HG03439 (cell line): ENCODE measurements at regions not wholly inside any gene's neighbourhood (a gene's known extent, or its start where the extent isn't known, plus 50 kb on each side); places are given as distances from the start of the nearest gene placed in this dataset.

ENCODE experiments used
- ATAC-seq: cut with Tn5 transposase; IDR thresholded peaks from one replicate; pipeline ENCODE4 v1.9.1; 2021; ENCODE audit warnings: mild to moderate bottlenecking, moderate library complexity; ENCODE audit not compliant: unreplicated experiment

DNA sequence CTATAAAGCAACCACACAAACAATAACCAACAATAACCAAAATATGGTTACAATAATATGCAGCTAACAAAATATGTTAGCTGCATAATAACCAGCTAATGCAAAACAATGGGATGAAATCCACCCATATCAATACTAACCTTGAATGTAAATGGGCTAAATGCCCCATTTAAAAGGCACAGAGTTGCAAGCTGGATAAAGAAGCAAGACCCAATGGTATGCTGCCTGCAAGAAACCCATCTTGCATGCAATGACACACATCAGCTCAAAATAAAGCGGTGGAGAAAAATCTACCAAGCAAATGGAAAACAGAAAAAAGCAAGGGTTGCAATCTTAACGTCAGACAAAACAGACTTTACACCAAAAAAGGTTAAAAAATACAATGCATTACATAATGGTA lies 316.5 kb upstream of the NR5A2 start:
- no peak for ATAC-seq

DNA sequence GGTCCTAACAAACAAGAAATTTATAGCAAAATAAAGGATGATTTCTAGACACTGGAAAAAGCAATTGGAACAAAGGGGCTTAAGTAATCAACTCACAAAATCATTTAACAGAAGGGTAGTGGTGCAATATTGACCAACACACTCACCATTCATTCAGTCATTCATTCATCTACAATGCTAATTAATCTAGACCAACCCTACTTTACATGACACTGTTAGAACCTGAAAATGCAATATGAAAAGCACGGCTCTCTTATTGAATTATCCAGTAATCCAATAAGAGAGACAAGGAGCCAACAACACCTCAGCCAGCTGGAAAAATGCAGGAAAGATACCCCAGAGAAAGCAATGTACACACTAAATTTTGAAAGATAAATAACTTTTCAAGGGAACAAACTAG lies 310.8 kb upstream of the NR5A2 start:
- no peak for ATAC-seq

DNA sequence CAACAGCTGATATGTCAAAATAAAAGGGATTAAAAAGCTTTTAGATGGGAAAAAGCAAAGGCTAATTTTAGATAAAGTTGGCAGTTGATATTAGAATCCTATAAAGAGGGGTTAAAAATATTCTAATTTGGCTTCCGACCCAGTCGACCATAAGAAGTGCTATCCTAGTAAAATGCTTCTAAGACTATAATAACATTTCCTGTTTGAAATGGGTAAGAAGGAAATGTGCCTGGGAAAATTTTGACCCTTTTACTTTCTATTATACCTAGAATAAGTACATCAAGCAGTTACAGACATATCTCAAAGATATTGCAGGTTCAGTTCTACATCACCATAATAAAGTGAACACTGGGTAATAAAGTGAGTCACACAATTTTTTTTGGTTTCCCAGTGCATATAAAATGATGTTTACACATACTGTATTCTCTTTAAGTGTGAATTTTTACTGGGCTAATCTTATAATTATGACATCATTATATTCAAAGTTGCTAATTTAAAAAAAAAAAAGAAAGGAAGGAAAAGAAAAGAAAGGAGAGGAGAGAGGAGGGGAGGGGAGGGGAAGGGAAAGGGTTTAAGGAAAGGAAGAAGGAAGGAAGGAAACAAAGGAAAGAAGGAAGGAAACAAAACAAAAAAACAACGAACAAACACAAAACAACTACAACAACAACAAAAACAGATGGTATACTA lies 308.2 kb upstream of the NR5A2 start:
- ATAC-seq: no peak

DNA sequence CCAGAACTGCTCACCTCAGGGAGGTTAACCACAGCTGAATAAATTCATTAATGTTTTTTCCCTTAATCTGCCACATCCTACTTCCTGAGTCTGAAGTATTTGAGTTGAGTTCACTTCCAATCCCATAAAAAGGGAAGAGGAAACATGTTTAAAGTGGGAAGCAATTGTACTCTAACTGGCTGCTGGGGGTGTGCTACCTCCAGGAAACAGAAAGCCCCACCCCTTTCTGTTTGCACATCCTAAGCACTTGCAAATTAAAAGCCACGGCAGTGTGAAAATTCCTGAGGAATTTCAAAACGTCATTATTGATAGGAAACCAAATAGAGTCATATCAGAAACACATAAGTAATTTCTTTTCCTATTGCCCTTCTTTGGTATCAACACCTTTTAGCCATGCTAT lies 307.0 kb upstream of the NR5A2 start:
- no peak for ATAC-seq

DNA sequence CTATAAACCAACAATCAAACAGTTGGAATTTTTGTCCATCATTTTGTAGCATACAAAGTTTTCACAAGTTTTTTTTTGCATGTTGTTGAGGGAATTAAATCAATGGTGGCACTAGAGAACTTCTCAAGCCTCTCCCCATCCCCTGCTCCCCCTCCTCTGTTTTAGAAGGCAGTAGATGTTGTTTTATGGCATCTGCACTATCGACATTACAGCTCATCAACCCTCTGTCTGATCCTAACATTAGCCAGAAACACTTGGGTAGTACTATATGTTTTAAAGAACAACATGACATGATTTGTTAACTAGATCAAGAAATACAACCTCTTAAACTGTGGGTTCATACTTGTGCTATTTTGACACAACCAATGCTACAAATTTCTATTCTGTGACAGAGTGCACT lies 306.5 kb upstream of the NR5A2 start:
- no peak for ATAC-seq

DNA sequence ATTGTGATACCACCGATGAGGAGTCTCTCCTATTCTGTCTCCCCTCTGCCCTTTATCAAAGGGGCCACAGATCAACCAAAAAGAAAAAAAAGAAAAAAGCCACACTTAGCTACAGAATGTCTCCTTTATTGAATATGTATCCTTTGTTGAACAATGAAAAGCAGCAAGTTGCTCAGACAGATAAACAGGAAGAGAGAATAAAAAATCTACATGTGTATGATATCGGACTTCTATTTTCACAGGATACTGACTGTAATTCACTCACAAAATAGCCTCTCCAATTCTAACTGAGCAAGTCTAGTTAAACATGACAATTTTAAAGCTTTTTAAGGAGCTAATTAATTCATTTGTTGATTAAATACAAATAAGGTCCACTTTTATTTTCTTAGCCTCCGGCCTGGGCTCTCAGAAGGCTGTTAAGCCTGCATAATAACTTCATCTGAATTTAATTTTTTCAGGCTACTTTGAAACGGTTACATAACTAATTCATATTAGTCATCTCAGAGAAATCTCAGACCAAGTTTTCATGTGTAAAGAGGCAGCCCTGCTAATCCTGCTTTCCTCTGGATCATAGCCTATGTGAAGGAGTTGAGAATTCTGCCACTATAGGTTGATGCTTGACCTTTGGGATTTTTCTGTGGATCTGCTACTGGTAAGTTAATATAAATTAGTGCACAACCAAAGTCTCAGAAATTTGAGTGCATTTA lies 304.1 kb upstream of the NR5A2 start:
- no peak for ATAC-seq

DNA sequence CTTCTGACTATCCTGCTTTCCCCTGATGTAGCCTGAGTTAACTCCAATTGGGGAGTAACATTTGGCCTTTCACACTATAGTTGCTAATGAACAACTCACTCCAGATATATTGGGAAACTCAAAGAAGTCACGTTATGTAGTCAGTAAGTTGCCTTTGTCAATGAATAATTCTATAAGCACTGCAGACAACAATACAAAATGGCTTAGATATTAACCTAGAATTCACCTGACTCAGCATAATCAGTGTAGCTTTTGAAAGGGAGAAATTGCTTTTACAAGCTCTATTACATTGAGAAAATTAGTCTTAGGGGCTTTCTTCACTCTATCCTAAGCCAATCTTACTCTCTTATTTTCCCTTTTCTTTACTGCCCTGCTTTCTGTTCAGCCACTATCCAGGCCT lies 303.5 kb upstream of the NR5A2 start:
- ATAC-seq: no peak

DNA sequence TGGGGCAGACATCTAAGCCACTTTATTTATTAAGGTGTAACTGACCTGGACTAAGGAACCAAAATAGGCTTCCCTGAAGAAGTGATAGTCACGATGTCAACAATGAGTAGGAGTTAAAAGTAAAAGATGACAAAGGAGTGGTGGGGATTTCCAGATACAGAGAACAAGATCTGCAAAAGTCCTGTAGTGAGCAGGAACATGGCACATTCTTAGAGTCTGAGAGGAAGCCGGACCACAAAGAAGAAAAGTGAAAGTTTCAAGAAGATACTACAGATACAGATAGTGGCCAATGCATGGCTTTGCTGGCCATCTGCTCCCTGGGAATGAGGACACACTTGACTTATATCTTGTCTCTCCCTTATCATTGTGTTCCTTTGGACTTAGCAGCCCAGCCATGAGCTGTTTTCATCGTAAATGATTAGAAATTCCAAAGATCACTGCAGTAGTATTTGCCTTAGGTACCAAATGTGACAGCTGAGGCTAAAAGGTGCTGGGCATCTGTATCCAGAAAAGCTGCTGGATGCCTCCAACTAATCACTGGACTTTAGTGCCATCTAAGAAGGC lies 302.4 kb upstream of the NR5A2 start:
- ATAC-seq: no peak

DNA sequence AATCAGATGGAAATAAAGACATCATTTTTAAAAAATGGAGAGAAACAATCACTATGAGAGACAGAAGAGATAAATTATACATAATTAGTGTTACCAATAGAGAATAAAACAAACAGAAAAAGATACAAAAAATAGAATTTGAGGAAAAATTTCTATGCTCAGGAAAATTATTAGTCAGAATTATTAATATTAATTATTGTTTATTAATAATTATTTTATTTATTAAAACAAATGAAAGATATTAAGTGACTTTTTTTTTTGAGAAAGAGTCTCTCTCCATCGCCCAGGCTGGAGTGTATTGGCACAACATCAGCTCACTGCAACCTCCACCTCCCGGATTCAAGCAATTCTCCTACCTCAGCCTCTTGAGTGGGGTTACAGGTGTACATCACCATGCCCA lies 299.8 kb upstream of the NR5A2 start:
- ATAC-seq: no peak

DNA sequence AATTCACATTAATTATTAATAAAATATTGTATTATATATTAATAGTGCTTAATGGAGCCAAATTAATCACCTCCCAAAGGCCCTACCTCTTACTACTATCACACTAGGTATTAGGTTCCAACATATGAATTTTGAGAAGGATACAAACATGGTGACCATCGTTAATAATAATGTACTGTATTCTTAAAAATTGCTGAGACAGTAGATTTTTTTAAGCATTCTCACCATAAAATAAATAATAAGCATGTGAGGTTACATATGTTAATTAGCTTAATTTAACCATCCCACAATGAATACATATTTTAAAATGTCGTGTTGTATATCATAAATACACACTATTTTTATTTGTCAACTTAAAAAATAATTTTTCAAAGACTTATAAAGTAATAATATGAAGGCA lies 299.2 kb upstream of the NR5A2 start:
- no peak for ATAC-seq

DNA sequence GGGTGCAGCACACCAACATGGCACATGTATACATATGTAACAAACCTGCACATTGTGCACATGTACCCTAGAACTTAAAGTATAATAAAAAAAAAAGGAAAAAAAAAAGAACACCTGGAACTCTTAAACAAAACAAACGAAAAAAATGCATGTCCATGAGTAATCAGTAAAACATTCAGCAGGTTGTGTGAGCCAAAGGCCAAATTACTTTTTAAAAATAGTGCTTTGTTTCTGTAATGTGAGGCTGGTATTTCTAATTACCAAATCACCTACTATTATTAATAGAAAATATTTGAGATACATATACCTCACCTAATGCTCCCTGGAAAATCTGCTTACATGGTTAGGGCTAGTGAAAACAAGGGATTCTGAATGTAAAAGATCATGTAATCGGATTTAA lies 294.4 kb upstream of the NR5A2 start:
- ATAC-seq: no peak

DNA sequence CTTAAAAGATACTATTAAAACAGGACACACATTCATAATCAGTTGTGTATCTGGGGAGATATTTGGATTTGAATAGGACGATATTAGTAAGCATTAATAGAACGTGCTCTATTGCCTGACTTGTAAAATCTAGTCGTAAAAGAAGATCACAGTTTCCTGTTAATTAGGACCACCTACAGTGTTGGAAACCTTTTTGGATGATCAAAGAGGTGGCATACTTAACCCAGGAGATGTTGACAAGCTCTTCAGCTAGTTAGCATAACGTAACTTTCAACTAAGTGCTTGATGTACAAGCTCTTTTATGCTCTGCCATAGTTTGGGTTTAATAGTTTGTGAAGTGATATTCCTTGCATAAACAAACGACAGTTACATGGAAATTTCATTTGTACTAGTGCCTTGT lies 293.3 kb upstream of the NR5A2 start:
- ATAC-seq: no peak

DNA sequence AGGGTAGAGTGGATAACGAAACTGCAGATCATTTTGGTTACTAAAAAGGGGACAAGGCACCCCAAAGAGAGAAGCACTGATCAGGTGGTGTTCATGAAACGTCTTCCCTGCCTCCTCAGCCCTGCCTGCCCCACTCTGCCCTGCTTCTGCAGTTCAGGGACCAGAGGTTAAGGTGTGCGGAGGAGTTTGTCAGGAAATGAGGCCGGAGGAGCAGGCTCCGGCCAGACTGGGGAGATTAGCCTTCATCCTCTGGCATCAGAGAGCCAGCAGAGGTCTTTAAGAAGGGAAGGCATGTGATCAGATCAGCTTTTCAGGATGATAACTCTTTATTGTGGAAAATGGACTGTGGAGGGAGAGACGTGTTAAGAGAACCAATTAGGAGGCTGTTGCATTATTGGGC lies 291.9 kb upstream of the NR5A2 start:
- no peak for ATAC-seq

DNA sequence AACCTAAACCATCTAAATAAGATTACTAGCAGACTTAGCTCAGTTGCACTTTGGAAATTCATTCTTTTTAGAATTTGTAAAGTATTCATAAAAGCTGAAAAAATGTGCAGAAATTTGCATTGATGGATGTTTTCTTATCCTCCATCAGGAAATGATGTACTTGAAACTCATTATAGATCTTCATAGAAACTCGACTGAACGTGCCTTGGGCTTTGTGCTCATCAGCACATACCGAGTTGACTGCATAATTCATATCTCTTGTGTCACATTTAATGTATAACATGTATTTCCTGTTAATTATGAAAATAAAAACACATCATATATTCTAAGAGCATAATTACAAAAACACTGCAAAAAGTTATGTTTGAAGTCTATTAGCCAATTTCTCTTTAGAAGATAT lies 290.9 kb upstream of the NR5A2 start:
- no peak for ATAC-seq

DNA sequence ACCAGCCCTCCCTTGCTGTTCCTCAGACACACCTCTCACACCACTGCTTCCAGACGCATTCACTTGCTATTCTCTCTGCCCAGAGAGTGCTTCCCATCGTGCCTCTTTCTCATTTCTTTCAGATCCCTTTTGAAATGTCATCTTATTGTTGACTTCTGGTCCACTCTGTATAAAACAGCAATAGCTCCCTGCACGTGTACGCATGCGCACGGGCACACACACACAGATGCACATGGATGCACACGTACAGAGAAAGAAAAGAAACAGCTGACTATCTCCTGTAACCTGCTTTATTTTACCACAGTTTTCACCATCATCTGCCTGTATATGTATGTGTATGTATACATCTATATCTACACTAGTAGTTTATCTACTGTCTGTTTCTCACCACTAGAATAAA lies 285.9 kb upstream of the NR5A2 start:
- no peak for ATAC-seq

DNA sequence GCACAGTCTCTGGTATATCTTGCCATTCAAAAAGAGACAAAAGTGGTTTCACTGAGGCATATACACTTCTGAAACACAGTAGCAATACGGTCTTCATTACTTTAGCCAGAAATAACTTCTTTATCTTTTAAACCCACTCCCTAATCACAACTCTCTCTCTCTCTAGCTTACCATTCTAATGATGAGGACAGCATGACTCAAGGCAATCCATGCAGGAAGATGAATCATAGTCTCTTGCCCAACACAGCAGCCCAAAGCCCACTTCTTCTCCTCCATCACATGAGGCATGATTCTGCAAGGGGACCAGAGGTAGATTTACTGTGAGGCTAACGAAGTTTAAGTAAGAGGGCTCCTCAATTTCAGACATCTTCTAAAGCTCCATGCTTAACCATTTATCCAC lies 285.0 kb upstream of the NR5A2 start:
- ATAC-seq: no peak

DNA sequence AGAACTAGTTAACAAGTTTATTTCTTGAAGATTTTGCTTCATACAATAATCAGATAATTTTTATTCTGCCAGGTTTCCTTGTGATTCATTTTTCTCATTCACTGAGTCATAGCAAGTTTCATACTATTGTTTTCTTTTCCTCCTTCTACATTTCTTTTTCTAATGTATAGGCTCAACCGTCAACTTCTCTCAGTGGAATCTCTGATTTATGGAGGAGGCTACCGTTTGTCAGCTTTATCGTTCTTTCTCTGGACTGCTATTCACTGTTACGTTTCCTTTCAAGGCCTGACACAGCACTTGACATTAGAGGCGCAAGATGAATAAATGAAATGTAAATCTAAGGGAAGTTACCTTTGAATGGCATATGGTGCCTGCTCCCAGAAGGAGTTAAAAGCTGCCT lies 284.3 kb upstream of the NR5A2 start:
- ATAC-seq: no peak

DNA sequence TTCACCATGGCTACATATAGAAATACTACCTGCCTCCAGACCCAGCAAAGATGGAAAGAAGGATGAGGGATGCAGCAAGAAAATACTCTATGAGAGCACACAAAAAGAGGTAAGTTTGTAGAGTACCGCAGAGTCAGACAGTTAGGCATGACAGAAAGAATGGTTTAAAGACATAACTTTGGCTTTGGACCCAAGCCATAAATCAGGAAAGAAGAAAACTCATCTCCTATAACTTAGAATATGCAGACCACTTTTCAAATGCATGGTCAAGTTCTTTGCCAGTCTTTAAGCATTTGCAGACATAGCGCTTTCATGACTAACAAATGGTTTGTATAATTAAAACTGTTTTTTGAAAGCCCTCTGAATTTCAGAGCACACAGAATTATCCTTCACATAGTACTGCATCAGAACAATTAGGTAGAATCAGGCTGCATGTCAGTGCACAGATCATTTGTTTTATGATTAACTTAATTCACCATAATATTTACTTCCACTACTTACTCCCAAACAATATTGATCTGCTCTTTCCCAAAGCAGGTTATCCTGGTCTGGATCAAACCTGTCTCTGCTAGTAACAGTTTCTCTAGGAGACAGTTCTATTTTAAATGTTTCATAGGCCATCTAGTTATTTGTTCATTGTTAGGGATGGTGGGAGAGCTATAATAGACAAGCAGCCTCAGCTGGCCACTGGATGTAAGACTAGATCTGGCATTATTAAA lies 280.7 kb upstream of the NR5A2 start:
- ATAC-seq: no peak

DNA sequence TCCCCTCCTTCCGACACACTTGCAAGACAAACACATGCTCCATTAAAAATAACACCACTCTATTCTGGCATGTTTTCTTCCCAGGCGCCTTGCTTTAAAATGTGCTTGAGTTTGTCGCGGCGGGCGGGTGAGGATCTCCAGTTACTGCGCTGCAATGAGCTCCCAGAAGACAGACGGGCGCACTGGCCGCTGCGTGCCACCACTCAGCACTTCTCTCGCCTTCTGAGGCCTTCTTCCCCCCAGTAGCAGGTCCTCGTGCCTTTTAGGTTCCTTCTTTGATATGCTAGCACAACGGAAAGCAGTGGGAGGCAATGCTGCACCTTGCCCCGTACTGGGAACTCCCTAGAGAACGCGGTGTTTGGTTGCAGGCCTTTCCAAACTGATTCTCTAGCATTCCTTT lies 279.5 kb upstream of the NR5A2 start:
- no peak for ATAC-seq

DNA sequence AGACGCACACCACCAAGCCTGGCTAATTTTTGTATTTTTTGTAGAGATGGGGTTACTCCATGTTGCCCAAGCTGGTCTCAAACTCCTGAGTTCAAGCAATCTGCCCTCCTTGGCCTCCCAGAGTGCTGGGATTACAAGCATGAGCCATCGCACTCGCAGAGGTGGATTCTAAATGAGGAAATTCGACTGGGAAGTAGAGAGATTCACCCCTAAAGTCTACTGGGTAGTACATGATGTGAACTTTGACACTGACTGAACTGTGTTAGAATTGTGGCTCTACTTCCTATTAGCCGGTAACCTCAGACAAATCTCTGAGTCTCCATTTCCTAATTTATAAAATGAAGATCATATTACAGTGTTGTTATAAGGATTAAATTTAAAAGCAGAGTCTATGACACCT lies 276.0 kb upstream of the NR5A2 start:
- ATAC-seq: no peak

DNA sequence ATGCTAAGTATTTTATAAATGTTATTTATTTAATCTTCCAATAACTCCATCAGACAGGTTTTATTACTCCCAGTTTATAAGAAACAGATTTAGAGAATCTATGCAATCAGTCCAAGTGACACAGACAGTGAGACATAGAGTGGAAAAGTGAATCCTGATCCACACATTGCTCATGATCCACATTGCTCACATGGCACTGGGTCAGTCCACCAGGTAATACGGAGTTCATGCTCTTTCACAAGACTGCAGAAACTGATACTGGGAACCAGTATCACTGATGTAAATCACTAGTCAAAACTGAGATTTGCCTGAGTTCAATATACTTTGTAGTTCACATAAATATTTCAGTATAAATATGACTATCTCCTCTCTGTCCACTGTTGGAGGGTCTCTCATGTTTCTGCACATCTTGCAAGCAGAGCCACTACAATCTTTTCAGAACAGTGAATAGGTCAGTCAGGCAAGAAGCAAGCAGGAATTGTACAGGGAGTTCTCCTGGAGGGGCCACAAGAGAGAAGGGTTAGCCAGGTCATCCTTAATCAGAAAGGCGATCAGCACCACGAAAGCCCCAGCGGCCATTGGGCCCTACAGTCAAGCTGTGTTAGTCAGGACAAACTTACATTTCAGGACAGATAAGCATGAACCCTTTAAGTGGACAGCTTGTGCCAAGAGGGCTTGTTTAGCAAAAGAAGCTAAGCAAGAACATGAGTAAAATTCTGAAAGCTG lies 275.4 kb upstream of the NR5A2 start:
- ATAC-seq: no peak
